Activated CD8-positive, alpha-beta T cell treated with anti-CD3 and anti-CD28 coated beads, Interleukin-2, amount 10 ng/mL, durations not matched to agents 7 days and 5 days (primary cell): ENCODE measurements at regions not wholly inside any gene's neighbourhood (a gene's known extent, or its start where the extent isn't known, plus 50 kb on each side); places are given as distances from the start of the nearest gene placed in this dataset.
"Not testable (repeated sequence)": the region's sequence is repeated elsewhere in the genome, so short reads cannot be mapped to it uniquely, and the experiment has no call there.

Experiments
- ATAC-seq: fragments of 150-1000 bp; cut with Tn5 transposase; one replicate; pipeline ENCODE4 v1.10.0; 2021; ENCODE audit warnings: moderate library complexity
- CTCF ChIA-PET: fragments of 350-600 bp; sonication (Branson Sonifier 250); formaldehyde crosslinking; loops from one replicate; lab custom pipeline; 2021; ENCODE audit warnings: antibody characterized with exemption; lab: Charles Lee
- POLR2A ChIA-PET: fragments of 350-600 bp; sonication (Branson Sonifier 250); formaldehyde crosslinking; loops from one replicate; lab custom pipeline; 2021; ENCODE audit warnings: antibody characterized with exemption; lab: Charles Lee
- DNase-seq: peaks from one replicate; pipeline ENCODE4 v3.0.0-alpha.2; 2020
- H3K27ac Mint-ChIP-seq: one replicate; pipeline ENCODE4 v1.8.0; 2021; ENCODE audit warnings: mild to moderate bottlenecking, mixed read lengths
- H3K27me3 Mint-ChIP-seq: one replicate; pipeline ENCODE4 v1.8.0; 2021; ENCODE audit warnings: low read depth, mixed read lengths
- H3K36me3 Mint-ChIP-seq: one replicate; pipeline ENCODE4 v1.8.0; 2021; ENCODE audit warnings: low read depth, mixed read lengths
- H3K4me1 Mint-ChIP-seq: one replicate; pipeline ENCODE4 v1.8.0; 2021; ENCODE audit warnings: low read depth, mixed read lengths
- H3K4me3 Mint-ChIP-seq: one replicate; pipeline ENCODE4 v1.8.0; 2021; ENCODE audit warnings: mild to moderate bottlenecking, mixed read lengths
- H3K9me3 Mint-ChIP-seq: one replicate; pipeline ENCODE4 v1.8.0; 2022; ENCODE audit warnings: mixed read lengths; ENCODE audit not compliant: insufficient read depth

- H3K27me3 Mint-ChIP-seq, H3K27ac Mint-ChIP-seq, ATAC-seq, H3K36me3 Mint-ChIP-seq, CTCF ChIA-PET, POLR2A ChIA-PET, H3K4me3 Mint-ChIP-seq, DNase-seq, H3K4me1 Mint-ChIP-seq: not testable (repeated sequence)
- peaks cover 18% of the 10 kb centered on the region for H3K9me3 Mint-ChIP-seq
Observed at GRCh38 chr3:165924301-165924791, 87.1 kb upstream of the BCHE start.

GRCh38 chr3:165920984-165921383 lies 83.8 kb upstream of the BCHE start:
- DNase-seq (no peak), ATAC-seq (no peak)
- Mint-ChIP-seq H3K9me3 (peaks cover 35% of the 10 kb centered on the region), H3K36me3 (no peaks in the 10 kb centered on the region), H3K4me1 (no peaks in the 10 kb centered on the region), H3K27me3 (no peaks in the 10 kb centered on the region), H3K4me3 (no peak overlapping the region), H3K27ac (no peak overlapping the region)
- ChIA-PET CTCF (no interaction called here), POLR2A (no interaction called here)

GRCh38 chr3:165919284-165919683 lies 82.1 kb upstream of the BCHE start:
- Mint-ChIP-seq H3K4me1 (no peaks in the 10 kb centered on the region), H3K27ac (no peak overlapping the region), H3K27me3 (no peaks in the 10 kb centered on the region), H3K9me3 (peaks cover 35% of the 10 kb centered on the region), H3K4me3 (no peak overlapping the region), H3K36me3 (no peaks in the 10 kb centered on the region)
- POLR2A ChIA-PET, result no interaction called here
- ATAC-seq, result no peak
- CTCF ChIA-PET, result no interaction called here
- DNase-seq, result no peak

GRCh38 chr3:165918657-165918979 lies 81.4 kb upstream of the BCHE start:
- H3K27ac Mint-ChIP-seq, result no peak overlapping the region
- no peaks in the 10 kb centered on the region for H3K4me1 Mint-ChIP-seq
- ChIA-PET CTCF (no interaction called here), POLR2A (no interaction called here)
- no peak overlapping the region for H3K4me3 Mint-ChIP-seq
- no peaks in the 10 kb centered on the region for H3K27me3 Mint-ChIP-seq
- ATAC-seq, result no peak
- DNase-seq, result no peak
- H3K9me3 Mint-ChIP-seq, result peaks cover 32% of the 10 kb centered on the region
- H3K36me3 Mint-ChIP-seq, result no peaks in the 10 kb centered on the region

GRCh38 chr3:165917938-165918656 lies 80.9 kb upstream of the BCHE start:
- H3K36me3 Mint-ChIP-seq, H3K4me1 Mint-ChIP-seq, ATAC-seq, H3K27ac Mint-ChIP-seq, POLR2A ChIA-PET, CTCF ChIA-PET, H3K27me3 Mint-ChIP-seq, H3K4me3 Mint-ChIP-seq, DNase-seq: not testable (repeated sequence)
- H3K9me3 Mint-ChIP-seq, result peaks cover 28% of the 10 kb centered on the region

GRCh38 chr3:165915104-165915503 lies 77.9 kb upstream of the BCHE start:
- H3K4me3 Mint-ChIP-seq, DNase-seq, POLR2A ChIA-PET, H3K27ac Mint-ChIP-seq, H3K27me3 Mint-ChIP-seq, CTCF ChIA-PET, ATAC-seq, H3K36me3 Mint-ChIP-seq, H3K4me1 Mint-ChIP-seq: not testable (repeated sequence)
- peaks cover 25% of the 10 kb centered on the region for H3K9me3 Mint-ChIP-seq

GRCh38 chr3:165903885-165904630 lies 66.8 kb upstream of the BCHE start:
- CTCF ChIA-PET, result no interaction called here

GRCh38 chr3:165899066-165899465 lies 61.8 kb upstream of the BCHE start:
- H3K27me3 Mint-ChIP-seq, result no peaks in the 10 kb centered on the region

More at GRCh38 chr3:165903885-165904630, 66.8 kb upstream of the BCHE start:
- POLR2A ChIA-PET, result no interaction called here
- ATAC-seq (no peak), DNase-seq (no peak)
- Mint-ChIP-seq H3K9me3 (peaks cover 8% of the 10 kb centered on the region), H3K27me3 (no peaks in the 10 kb centered on the region), H3K36me3 (no peaks in the 10 kb centered on the region), H3K4me1 (no peaks in the 10 kb centered on the region), H3K4me3 (no peak overlapping the region), H3K27ac (no peak overlapping the region)

GRCh38 chr3:165897137-165897536 lies 59.9 kb upstream of the BCHE start:
- Mint-ChIP-seq H3K36me3 (no peaks in the 10 kb centered on the region), H3K27ac (no peak overlapping the region), H3K4me1 (no peaks in the 10 kb centered on the region), H3K9me3 (peaks cover 5% of the 10 kb centered on the region), H3K4me3 (no peak overlapping the region), H3K27me3 (no peaks in the 10 kb centered on the region)
- POLR2A ChIA-PET, result no interaction called here
- CTCF ChIA-PET, result no interaction called here
- no peak for DNase-seq
- ATAC-seq, result no peak

More at GRCh38 chr3:165899066-165899465, 61.8 kb upstream of the BCHE start:
- Mint-ChIP-seq H3K36me3 (no peaks in the 10 kb centered on the region), H3K4me1 (no peaks in the 10 kb centered on the region), H3K9me3 (peaks cover 10% of the 10 kb centered on the region), H3K4me3 (no peak overlapping the region), H3K27ac (no peak overlapping the region)
- DNase-seq, result no peak
- POLR2A ChIA-PET, result no interaction called here
- no peak for ATAC-seq
- CTCF ChIA-PET, result no interaction called here

GRCh38 chr3:165895919-165896318 lies 58.7 kb upstream of the BCHE start:
- Mint-ChIP-seq H3K9me3 (peaks cover 5% of the 10 kb centered on the region), H3K27ac (no peak overlapping the region), H3K36me3 (no peaks in the 10 kb centered on the region), H3K4me1 (no peaks in the 10 kb centered on the region), H3K27me3 (no peaks in the 10 kb centered on the region), H3K4me3 (no peak overlapping the region)
- ChIA-PET POLR2A (no interaction called here), CTCF (no interaction called here)
- DNase-seq (peak; percentile 21), ATAC-seq (no peak)

- ChIA-PET POLR2A (no interaction called here), CTCF (no interaction called here)
- no peak for DNase-seq
- Mint-ChIP-seq H3K4me3 (no peak overlapping the region), H3K27me3 (no peaks in the 10 kb centered on the region), H3K36me3 (no peaks in the 10 kb centered on the region), H3K4me1 (no peaks in the 10 kb centered on the region), H3K9me3 (no peaks in the 10 kb centered on the region), H3K27ac (no peak overlapping the region)
- no peak for ATAC-seq
Observed at GRCh38 chr3:165892565-165892964, 55.3 kb upstream of the BCHE start.
